IPS-NIHi7 (cell line): ENCODE measurements at regions not wholly inside any gene's neighbourhood (a gene's known extent, or its start where the extent isn't known, plus 50 kb on each side); places are given as distances from the start of the nearest gene placed in this dataset.

Experiments
- DNase-seq: peaks from one replicate; pipeline ENCODE4 v3.0.0; 2012; ENCODE audit warnings: mixed read lengths; ENCODE audit errors: extremely low spot score

DNA sequence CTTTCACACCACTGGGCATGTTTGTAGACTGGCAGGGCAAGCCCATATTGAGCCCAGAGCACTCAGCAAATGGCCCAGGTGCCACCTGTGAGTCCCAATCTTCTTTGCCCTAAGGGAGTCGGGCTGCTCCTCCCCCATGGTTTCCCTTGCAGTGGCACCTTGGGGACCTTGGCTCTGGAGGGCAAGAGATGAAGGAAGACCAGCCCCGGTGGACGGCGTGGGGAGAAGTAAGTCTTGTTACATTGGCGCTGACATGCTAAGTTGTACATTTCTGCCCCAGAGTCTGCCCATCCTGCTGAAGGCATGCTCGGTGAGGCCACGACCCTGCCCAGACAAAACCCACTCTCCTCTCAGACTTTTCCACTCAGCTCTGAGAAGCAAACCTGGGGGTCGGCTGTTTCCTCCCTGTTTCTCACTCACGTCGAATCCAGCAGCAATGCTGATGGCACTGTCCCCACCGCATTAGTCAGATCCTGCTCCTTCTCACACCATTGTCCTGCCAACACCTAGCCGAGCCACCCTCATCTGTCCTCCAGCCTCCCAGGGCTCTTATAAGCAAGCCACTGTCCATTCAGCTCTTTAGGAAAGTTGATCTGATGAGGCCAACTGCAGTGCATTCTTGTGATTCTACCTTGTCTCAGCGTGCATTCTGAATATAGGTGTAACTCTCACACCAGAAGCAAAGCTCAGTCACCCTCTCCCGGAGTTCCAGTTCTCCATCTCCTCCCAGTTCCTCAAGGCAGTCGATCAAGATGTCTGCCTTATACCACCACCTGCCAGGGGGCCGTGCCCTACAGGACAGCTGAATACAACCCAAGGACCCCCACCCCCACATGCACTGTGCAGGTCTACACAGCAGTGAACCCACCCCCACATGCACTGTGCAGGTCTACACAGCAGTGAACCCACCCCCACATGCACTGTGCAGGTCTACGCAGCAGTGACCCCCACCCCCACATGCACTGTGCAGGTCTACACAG is 827.1 kb downstream of the TBC1D22A start:
- no peak for DNase-seq

DNA sequence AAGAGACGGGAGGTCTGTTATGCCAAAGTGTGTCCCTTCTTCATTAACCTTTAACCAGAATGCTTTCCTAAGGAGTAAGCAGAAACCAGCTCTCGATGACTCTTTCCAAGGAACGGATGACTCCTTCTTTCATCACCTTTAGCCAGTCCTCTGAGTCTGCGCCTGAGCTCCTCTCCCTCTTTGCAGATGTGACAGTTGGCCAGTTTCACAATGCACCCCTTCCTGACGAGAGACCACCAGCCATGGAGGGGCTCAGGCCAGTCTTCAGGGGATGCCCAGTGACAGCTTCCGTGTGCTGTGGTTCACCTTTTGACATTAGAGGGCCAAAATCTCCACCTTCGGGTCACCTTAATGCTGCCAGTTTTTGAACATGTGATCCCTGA is 826.1 kb downstream of the TBC1D22A start:
- no peak for DNase-seq

DNA sequence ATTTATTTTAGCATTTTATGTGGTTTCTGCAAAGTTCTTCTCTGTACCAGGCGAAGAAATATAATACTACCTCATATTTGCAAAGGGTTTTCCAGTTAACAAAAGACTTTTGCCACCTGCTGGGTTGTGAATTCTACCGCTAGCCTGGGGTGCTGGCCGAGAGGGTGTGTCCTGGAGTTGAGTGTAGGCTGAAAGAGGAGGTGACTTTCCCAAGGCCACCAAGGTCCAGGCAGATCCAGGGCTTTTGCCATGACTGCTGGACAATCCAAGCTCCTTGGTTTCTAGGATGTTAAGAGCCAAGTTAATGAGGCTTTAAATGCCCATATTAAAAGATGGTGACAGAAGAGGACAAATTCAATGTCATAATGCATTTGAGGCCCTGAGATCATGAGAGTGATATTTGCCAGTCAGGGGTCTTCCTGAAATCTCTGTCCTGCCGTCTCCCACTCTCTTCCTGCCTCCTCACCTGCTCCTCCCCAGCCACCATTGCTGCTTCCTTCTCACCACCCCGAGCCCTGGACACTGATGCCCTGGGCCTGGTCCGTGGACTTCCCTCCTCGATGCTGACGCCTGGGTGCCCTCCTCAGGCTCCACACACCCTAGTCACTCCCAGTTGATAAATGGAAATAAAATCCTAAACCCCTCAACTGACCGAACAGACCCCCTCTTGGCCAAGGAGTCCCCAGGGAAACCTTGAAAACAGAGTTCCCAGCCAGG is 825.6 kb downstream of the TBC1D22A start:
- no peak for DNase-seq

DNA sequence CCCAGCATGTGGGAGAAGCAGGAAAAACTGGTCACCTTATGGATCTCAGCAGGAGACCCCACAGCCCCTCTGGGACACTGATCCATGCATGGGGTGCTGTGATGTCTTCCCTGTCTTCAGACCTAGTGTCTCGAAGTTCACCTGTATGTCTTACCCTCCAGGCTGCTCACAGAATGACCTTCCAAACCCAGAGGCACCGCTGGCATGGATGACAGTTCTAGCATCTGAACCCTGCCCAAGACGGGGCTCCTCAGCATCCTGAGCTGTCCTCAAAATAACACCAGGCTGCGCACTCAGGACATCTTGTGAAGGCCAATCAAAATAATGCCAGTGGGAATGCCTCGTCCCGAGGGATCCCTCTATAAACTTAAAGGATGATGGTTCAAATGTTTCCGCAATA is 824.9 kb downstream of the TBC1D22A start:
- no peak for DNase-seq

DNA sequence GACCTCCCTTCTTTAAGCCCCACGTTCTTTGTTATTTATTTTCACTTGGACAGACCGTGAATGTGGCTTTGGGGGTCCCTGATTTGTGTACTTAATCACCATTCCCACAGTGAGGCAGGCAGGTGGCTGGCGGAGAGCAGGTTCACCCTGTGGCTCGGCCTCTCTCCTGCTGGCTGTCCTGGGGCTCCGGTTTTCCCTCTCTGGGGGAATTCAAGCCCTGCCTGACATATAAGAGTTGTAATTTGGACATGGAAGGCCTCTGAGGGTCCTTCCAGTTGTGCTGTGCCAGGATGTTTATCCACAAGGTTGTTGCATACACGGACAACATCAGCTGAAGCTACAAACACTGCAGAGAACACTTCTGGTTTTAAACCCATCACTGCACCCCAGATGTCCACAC is 824.5 kb downstream of the TBC1D22A start:
- no peak for DNase-seq

GRCh38 chr22:47586038-47586437 is 823.6 kb downstream of the TBC1D22A start:
- DNase-seq, result no peak

DNA sequence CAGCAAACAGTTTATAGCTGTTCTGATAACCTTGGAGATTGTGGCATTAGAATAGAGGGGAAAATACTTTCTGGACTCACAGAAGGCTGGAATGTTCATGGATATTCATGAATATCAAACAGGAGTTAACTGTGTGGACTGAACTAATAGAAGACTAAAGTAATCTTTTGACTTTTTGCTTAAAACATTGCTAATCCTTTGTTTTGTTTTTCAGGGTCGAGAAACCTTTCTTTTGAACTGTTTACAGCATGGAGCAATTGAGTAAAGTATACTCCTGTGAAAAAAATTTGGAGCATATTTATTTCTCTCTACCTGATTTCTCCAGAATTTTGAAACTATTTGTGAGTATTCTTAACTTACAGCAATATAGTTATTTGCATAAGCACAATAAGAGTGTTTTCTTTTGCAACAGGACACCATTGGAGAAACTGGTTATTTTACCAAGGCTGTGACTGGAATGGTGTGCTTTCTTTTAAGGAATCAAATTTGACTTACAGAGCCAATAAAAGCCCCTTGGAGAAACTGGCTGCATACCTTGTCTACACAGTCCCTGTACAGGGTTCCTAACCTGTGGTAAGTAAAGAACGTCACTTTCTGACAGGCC is 821.6 kb downstream of the TBC1D22A start:
- no peak for DNase-seq

DNA sequence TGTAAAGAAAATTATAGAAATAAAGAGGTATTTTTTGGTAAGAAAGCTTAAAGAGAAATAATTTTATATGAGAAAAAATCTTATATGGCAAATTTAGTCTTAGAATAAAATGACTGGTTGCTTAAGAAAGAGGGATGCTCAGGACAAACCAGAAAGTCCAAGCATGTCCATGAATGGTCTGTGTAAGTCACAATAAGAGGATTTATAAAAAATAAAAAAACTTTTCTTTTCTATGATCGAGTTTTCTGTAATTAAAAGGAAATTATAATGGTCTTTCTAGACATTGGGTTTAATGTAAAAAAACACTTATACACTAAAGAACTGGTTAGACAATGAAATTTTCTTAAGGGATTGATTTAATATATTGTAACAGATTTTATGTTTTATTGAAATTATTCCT is 819.6 kb downstream of the TBC1D22A start:
- no peak for DNase-seq

DNA sequence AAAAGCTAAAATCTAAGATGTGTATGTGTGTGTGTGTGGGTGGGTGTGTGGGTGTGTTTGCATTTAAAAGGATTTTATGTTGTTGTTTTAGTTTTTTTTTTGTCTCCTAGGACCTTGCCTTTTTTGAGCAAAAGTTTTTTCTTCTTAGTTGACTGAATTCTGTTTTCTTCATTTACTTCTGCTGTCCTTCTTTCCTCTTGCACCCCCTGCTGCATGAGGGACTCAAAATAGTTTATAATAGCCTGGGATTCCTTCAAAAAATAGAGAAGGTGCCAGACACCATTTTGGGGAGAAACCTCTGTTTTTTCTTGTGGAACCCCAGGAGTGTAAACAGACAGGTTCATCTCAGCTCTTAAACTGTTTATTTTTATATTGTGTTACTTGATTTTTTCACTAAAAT is 817.7 kb downstream of the TBC1D22A start:
- DNase-seq, result no peak

DNA sequence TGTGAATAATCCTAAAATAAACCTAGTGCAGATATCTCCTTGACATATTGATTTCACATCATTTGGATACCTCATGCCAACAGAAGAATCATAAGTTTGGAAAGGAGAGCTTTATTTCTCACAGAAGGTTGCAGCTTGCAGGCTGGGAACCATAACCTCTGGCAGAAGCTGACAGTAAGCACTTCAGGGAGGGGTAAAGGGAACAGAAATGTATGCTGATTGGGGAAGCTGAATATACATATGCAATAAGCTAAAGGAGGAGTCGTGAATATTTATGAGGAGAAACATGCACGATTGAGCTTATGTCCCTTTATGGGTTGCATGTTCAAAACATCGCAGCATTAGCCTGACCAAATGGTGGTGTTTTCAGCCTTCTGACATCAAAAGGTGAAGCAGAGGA is 814.5 kb downstream of the TBC1D22A start:
- DNase-seq, result no peak

DNA sequence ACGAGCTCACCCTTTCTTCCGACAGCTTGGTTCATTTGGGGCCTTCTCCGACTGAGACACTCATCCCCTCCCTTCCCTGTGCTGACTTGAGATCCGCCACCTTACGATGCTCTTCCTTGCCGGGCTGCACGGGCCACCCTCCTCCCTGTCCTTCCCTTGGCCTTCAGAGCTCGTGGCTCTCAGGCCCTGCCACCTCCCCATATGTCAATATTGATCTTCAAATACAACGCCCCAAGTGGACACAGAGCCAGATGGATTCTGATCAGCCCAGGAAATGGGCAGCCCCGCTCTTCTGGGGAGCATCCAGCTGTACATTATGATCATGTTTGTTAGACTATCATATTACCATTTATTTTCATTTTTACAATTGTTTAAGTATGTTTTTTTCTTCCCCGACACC is 812.8 kb downstream of the TBC1D22A start:
- no peak for DNase-seq

GRCh38 chr22:47574556-47574955 is 812.1 kb downstream of the TBC1D22A start:
- DNase-seq, result no peak

DNA sequence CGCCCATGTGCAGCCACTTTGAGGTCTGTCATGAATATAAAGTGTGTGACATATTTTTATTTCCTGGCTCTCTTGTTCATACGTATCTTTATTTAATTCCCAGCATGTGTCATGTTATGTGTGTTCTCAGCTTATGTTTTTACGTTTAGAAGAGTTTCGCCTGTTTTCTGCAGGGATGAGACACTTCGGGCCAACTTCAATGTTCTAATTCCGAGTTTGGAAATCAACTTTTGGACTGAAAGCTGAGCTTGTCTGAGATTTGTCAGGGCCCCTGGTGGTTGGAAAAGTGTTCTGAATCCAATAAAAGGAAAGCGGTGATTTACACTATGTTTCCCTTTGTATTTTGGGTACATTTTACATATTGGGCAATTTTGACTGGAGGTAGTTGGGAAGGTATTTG is 810.7 kb downstream of the TBC1D22A start:
- no peak for DNase-seq

- DNase-seq, result no peak
Observed at GRCh38 chr22:47572443-47572842, 810.0 kb downstream of the TBC1D22A start.

DNA sequence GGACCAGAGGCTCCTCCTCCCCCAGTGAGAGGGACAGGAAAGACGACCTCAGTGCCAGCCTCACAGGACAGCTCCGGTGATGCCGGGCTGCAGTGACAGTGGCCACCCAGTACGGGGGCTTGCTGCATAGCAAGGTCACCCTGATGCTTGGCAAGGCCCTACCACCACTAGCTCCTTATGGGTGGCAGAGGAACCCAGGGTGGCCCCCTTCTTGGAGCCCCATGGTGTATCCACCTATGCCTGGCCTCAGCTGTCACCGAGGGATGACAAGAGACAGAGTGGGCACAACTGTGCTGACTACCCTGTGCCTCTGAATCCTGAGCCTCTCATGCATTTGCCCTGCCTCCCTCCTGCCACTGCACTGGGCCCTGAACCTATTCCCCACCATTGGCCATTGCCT is 809.2 kb downstream of the TBC1D22A start:
- no peak for DNase-seq

- DNase-seq, result no peak
Observed at GRCh38 chr22:47570851-47571250, 808.4 kb downstream of the TBC1D22A start.

- no peak for DNase-seq
Observed at GRCh38 chr22:47570300-47570685, 807.8 kb downstream of the TBC1D22A start.

GRCh38 chr22:47569389-47570299 is 807.2 kb downstream of the TBC1D22A start:
- DNase-seq, result no peak

GRCh38 chr22:47568700-47569099 is 806.2 kb downstream of the TBC1D22A start:
- DNase-seq, result no peak

DNA sequence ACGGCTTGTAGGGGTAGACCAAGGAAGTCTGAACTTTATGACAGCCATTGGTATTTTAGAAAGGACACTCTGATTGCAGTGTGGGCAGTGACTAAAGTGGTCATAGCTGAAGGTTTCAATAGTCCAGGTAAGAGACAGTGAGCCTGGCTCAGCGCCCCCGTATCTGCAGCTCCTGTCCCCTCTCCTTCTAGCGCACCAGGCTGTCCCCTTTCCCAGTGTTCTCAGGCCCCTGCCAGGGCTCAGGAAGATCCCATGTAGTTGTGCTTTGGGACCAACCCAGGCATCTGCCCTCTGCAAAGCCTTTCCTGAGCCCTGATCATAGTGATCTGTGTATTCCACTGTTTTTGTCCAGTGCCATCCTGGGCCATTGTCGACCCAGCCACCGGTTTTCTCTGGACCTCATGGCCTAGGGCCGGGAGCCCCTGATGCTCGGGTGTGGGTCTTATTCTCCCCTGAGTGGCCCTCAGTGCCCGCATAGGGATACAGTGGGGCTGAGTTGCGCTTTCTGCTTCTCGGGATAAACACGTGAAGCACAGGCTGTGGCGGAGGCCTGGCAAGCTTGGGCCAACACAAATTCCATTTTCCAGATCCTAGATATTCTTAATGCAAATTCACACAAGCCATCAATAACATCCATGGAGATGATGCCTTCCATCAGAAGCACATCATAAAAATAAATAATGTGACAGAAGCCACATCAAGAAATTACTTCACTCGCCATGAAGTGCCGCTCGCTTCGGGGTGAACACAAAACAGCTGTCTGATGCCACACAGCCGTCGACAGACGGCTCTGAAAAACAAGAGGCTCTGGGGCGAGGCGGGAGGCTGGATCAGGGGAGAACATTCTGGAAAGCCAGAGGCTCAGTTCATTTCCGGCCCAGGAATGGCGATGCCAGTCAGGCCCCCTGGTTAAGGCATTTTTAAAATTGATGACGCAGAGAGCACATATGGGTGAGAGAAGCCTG is 805.0 kb downstream of the TBC1D22A start:
- no peak for DNase-seq
